ENCODE measurements at regions not wholly inside any gene's neighbourhood (a gene's known extent, or its start where the extent isn't known, plus 50 kb on each side); places are given as distances from the start of the nearest gene placed in this dataset.

- TF ChIP-seq CTCF (conservative IDR thresholded peaks at IDR 0.05; ENCODE audit: low read depth, low read length) (no peak), EZH2phosphoT487 (IDR thresholded peaks at IDR 0.05; ENCODE audit: borderline replicate concordance, low read length) (no peak)
Measured at GRCh38 chr2:82652117-82652516, 1807.0 kb downstream of the SUCLG1 start.
